ENCODE measurements at regions not wholly inside any gene's neighbourhood (a gene's known extent, or its start where the extent isn't known, plus 50 kb on each side); places are given as distances from the start of the nearest gene placed in this dataset.

DNA sequence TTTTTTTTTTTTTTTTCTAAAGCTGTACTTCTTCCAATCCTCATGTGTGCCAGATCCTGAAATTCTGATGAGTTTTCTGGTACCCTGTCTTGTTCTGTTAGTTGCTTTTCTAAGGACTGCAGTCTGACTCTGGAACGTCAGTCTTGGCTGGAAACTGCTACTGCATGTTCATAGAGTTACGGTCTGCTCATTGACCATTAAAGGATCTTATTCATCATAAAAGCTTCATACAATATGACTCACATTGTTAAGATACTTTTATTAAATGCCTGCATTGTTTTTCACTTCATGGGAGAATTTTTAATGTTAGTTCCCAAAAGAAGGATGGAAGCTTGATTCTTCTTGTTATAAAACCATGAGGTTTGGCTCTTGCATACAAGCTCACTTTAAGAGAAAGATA, 233.6 kb downstream of the SYT10 start:
- TF ChIP-seq, protein P1, sequence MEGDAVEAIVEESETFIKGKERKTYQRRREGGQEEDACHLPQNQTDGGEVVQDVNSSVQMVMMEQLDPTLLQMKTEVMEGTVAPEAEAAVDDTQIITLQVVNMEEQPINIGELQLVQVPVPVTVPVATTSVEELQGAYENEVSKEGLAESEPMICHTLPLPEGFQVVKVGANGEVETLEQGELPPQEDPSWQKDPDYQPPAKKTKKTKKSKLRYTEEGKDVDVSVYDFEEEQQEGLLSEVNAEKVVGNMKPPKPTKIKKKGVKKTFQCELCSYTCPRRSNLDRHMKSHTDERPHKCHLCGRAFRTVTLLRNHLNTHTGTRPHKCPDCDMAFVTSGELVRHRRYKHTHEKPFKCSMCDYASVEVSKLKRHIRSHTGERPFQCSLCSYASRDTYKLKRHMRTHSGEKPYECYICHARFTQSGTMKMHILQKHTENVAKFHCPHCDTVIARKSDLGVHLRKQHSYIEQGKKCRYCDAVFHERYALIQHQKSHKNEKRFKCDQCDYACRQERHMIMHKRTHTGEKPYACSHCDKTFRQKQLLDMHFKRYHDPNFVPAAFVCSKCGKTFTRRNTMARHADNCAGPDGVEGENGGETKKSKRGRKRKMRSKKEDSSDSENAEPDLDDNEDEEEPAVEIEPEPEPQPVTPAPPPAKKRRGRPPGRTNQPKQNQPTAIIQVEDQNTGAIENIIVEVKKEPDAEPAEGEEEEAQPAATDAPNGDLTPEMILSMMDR (IDR thresholded peaks at IDR 0.05): no peak
- TF ChIP-seq POLR2A (IDR thresholded peaks at IDR 0.05) (no peak), POLR2AphosphoS5 (IDR thresholded peaks at IDR 0.05) (no peak)
